GM12878 (cell line): ENCODE measurements at regions not wholly inside any gene's neighbourhood (a gene's known extent, or its start where the extent isn't known, plus 50 kb on each side); places are given as distances from the start of the nearest gene placed in this dataset.

Experiments
- ATAC-seq: fragments of 200-7000 bp; cut with Tn5 transposase; 3 replicates; pipeline ENCODE4 v1.9.1; 2020; ENCODE audit warnings: mild to moderate bottlenecking, moderate library complexity
- BruUV-seq: library from RNA; stranded (reverse); fragments of 400-500 nt; replicated peaks from 2 replicates; lab custom pipeline; 2021; lab: Mats Ljungman, UMichigan
- CTCF ChIA-PET: fragments of 300-600 bp; sonication (Branson Sonifier 250); formaldehyde crosslinking; extraction: SDS; loops from one replicate; lab custom pipeline; 2021; ENCODE audit warnings: inconsistent platforms; lab: Yijun Ruan, JAX
- POLR2A ChIA-PET: fragments of 350-600 bp; formaldehyde crosslinking; extraction: SDS; loops from one replicate; lab custom pipeline; 2021; ENCODE audit warnings: inconsistent platforms; lab: Charles Lee
- RAD21 ChIA-PET: fragments of 300-600 bp; sonication (Branson Sonifier 250); formaldehyde crosslinking; loops from one replicate; lab custom pipeline; 2023; ENCODE audit warnings: antibody characterized with exemption; ENCODE audit not compliant: unreplicated experiment; lab: Charles Lee
- SMC1A ChIA-PET: fragments of 300-600 bp; sonication (Branson Sonifier 250); formaldehyde crosslinking; loops from one replicate; lab custom pipeline; 2023; ENCODE audit not compliant: unreplicated experiment, uncharacterized antibody; lab: Charles Lee
- DNase-seq: peaks from one replicate; pipeline ENCODE4 v3.0.0-alpha.2; 2011; ENCODE audit warnings: low read depth, low spot score
- FAIRE-seq: peaks from 3 replicates; lab custom pipeline; 2011; peaks lifted over from hg19 to GRCh38; lab: Jason Lieb, UNC
- H2AFZ ChIP-seq: 2 replicates; pipeline ENCODE4 v1.6.0; 2011; ENCODE audit warnings: low read depth, low read length, control low read depth; ENCODE audit not compliant: control insufficient read depth
- H3K27ac ChIP-seq: 2 replicates; pipeline ENCODE4 v1.5.1; 2011; ENCODE audit warnings: control low read depth; ENCODE audit not compliant: control insufficient read depth, insufficient read depth
- H3K27me3 ChIP-seq, 2 experiments: replicated peaks in 1 of 2; 2 replicates each; pipeline versions ENCODE4 v1.6.0 to v1.6.1; 2011; ENCODE audit warnings: low read length in 1 of 2; ENCODE audit not compliant: control insufficient read depth in 2 of 2, insufficient read depth in 2 of 2
- H3K36me3 ChIP-seq, 2 experiments: 2 replicates each; pipeline ENCODE4 v1.5.1; 2011; ENCODE audit warnings: low read length in 1 of 2; ENCODE audit not compliant: control insufficient read depth in 2 of 2, insufficient read depth in 2 of 2
- H3K4me1 ChIP-seq: 2 replicates; pipeline ENCODE4 v1.6.1; 2011; ENCODE audit warnings: mild to moderate bottlenecking, low read length, moderate library complexity, mixed read lengths; ENCODE audit not compliant: control insufficient read depth, insufficient read depth
- H3K4me2 ChIP-seq: 2 replicates; pipeline ENCODE4 v1.6.0; 2011; ENCODE audit warnings: control low read depth; ENCODE audit not compliant: control insufficient read depth, insufficient read depth
- H3K4me3 ChIP-seq: fragments of 200-600 bp; sonication (generic); 2 replicates; pipeline ENCODE4 v1.5.1; 2016
- H3K79me2 ChIP-seq: 2 replicates; pipeline ENCODE4 v1.6.0; 2011; ENCODE audit warnings: low read length; ENCODE audit not compliant: control insufficient read depth, insufficient read depth
- H3K9ac ChIP-seq: 2 replicates; pipeline ENCODE4 v1.8.0; 2011; ENCODE audit warnings: low read length, control low read depth, mixed read lengths; ENCODE audit not compliant: control insufficient read depth, insufficient read depth
- H3K9me3 ChIP-seq: replicated peaks from 3 replicates; pipeline ENCODE4 v1.5.1; 2011; ENCODE audit warnings: mild to moderate bottlenecking, low read length; ENCODE audit not compliant: control insufficient read depth, insufficient read depth
- H4K20me1 ChIP-seq: 2 replicates; pipeline ENCODE4 v1.6.0; 2011; ENCODE audit not compliant: control insufficient read depth, insufficient read depth
- CREM ChIP-seq: IDR thresholded peaks from 2 replicates; pipeline ENCODE4 v1.6.1; 2014; ENCODE audit warnings: antibody characterized with exemption, low read depth
- GATAD2B ChIP-seq: fragments of 450-650 bp; conservative IDR thresholded peaks from 2 replicates; pipeline ENCODE4 v1.6.1; 2017; ENCODE audit warnings: low read depth, mild to moderate bottlenecking, moderate library complexity
- RUNX3 ChIP-seq: IDR thresholded peaks from 2 replicates; pipeline ENCODE4 v1.6.1; 2012; ENCODE audit warnings: low read length, inconsistent platforms
- ZBTB4 ChIP-seq: fragments of 450-650 bp; formaldehyde crosslinking; IDR thresholded peaks from 2 replicates; pipeline ENCODE4 v1.4.0; 2022; ENCODE audit warnings: mild to moderate bottlenecking, moderate library complexity
- WGBS: methylation state at CpG from one replicate; pipeline ENCODE4 v1.1.6; 2016; ENCODE audit warnings: low lambda C conversion rate; ENCODE audit not compliant: insufficient replicate concordance, insufficient coverage; ENCODE audit errors: missing lambda C conversion rate; 5-methylcytosine and 5-hydroxymethylcytosine counted together
- in situ Hi-C: fragments of 300-500 bp; cut with MboI; formaldehyde crosslinking; loops from 9 replicates; pipeline ENCODE4 v1.14.3; 2018; ENCODE audit warnings: mixed read lengths
- intact Hi-C: fragments of 100-400 bp; cut with micrococcal nuclease; formaldehyde crosslinking; loops from one replicate; pipeline ENCODE4 v1.14.2; 2022; ENCODE audit not compliant: unreplicated experiment

- CTCF ChIA-PET: interaction anchor here (1.8 kb wide), 1 partner anchor 10 kb away, joined by 5 read pairs; no protein-coding TSS in a partner anchor
- Histone ChIP-seq H4K20me1 (no peaks in the 10 kb centered on the region), H3K9ac (no peak overlapping the region), H3K27me3 (no peaks in the 10 kb centered on the region), H3K79me2 (no peaks in the 10 kb centered on the region), H3K9me3 (no peaks in the 10 kb centered on the region; the same call in 2 of the 3 replicates), H3K4me1 (peaks cover 6% of the 10 kb centered on the region; the same call in 1 of the 2 replicates), H3K4me2 (no peak overlapping the region), H3K27ac (no peak overlapping the region), H3K4me3 (no peak overlapping the region), H3K36me3 (no peaks in the 10 kb centered on the region), H2AFZ (no peak overlapping the region; the same call in none of the 2 replicates)
- intact Hi-C loops (no loop called here), in situ Hi-C loops (no loop called here)
- POLR2A ChIA-PET: interaction anchor here (0.9 to 1.4 kb wide), 2 partner anchors 8 to 10 kb away, joined by 3 read pairs; no protein-coding TSS in a partner anchor
- SMC1A ChIA-PET: interaction anchor here (0.6 to 6.0 kb wide), 6 partner anchors 8 to 135 kb away, joined by 3 to 50 read pairs (median 3); no protein-coding TSS in a partner anchor
- ATAC-seq (no peak), DNase-seq (no peak), FAIRE-seq (no peak)
- 21% methylated on average over 2 of the region's 2 CpGs for WGBS
- RAD21 ChIA-PET: interaction anchor here (0.6 to 1.1 kb wide), 3 partner anchors 8 to 26 kb away, joined by 3 to 4 read pairs (median 3); no protein-coding TSS in a partner anchor
- no TSS peak for BruUV-seq
- no peak for TF ChIP-seq ZBTB4 (CRISPR knock-in tag)
- TF ChIP-seq CREM: no peak
- TF ChIP-seq GATAD2B: no peak
- peak; percentile 32; the same call in 1 of the 2 replicates for TF ChIP-seq RUNX3
These were observed 152.7 kb downstream of the NAA11 start for GRCh38 chr4:79173186-79173585.
